AG09309 (cell line): ENCODE measurements at regions not wholly inside any gene's neighbourhood (a gene's known extent, or its start where the extent isn't known, plus 50 kb on each side); places are given as distances from the start of the nearest gene placed in this dataset.
"Not testable (repeated sequence)": the region's sequence is repeated elsewhere in the genome, so short reads cannot be mapped to it uniquely, and the experiment has no call there.

Experiments
- DNase-seq: peaks from one replicate; pipeline ENCODE4 v3.0.0-alpha.2; 2010; ENCODE audit warnings: low read depth
- H3K4me3 ChIP-seq: 2 replicates; pipeline ENCODE4 v1.5.1; 2011; ENCODE audit warnings: mild to moderate bottlenecking, low read depth, low read length, moderate library complexity; ENCODE audit not compliant: control insufficient read depth
- TF ChIP-seq, protein P1 (sequence below): IDR thresholded peaks from 2 replicates; pipeline ENCODE4 v1.5.1; 2011; ENCODE audit warnings: mild to moderate bottlenecking, low read depth, low read length, inconsistent platforms; ENCODE audit not compliant: insufficient read depth, control insufficient read depth; ENCODE audit errors: missing control alignments

DNA sequence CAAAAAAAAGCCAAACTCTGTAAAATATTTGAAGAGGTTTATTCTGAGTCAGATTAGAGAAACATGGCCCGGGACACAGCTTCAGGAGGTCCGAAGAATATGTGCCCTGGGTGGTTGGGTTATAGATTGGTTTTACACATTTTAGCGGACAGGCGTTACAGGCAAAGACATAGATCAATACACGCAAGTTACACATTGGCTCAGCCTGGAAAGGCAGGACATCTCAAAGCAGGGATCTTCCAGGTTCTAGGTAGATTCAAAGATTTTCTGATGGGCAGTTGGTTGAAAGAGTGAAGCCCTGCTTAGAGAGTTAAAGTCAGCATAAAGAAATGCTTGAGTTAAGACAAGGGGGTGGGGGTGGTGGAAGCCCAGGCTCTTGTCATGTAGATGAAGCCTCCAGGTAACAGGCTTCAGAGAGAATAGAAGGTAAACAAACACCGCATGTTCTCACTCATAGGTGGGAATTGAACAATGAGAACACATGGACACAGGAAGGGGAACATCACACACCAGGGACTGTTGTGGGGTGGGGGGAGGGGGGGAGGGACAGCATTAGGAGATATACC lies 464.3 kb upstream of the ADARB2 start:
- TF ChIP-seq, protein P1, sequence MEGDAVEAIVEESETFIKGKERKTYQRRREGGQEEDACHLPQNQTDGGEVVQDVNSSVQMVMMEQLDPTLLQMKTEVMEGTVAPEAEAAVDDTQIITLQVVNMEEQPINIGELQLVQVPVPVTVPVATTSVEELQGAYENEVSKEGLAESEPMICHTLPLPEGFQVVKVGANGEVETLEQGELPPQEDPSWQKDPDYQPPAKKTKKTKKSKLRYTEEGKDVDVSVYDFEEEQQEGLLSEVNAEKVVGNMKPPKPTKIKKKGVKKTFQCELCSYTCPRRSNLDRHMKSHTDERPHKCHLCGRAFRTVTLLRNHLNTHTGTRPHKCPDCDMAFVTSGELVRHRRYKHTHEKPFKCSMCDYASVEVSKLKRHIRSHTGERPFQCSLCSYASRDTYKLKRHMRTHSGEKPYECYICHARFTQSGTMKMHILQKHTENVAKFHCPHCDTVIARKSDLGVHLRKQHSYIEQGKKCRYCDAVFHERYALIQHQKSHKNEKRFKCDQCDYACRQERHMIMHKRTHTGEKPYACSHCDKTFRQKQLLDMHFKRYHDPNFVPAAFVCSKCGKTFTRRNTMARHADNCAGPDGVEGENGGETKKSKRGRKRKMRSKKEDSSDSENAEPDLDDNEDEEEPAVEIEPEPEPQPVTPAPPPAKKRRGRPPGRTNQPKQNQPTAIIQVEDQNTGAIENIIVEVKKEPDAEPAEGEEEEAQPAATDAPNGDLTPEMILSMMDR, result no peak
- no peak for DNase-seq
- H3K4me3 ChIP-seq, result no peak overlapping the region

DNA sequence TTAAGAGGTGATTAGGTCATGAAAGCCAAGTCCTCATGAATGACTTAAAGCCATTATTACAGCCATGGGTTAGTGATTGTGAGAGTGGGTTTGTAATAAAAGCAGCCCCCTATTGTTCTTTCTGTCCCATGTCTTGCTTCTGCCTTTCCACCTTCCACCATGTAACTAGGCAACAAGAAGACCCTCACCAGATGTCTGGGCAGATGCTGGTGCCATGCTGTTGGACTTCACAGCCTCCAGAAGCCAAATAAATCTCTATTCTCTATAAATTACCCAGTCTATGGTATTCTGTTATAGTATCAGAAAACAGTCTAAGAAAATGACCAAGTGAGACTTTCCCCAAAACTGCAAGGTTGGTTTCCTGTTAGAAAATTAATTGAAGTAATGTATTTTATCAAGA lies 460.3 kb upstream of the ADARB2 start:
- no peak overlapping the region for H3K4me3 ChIP-seq
- TF ChIP-seq, protein P1, result no peak

DNA sequence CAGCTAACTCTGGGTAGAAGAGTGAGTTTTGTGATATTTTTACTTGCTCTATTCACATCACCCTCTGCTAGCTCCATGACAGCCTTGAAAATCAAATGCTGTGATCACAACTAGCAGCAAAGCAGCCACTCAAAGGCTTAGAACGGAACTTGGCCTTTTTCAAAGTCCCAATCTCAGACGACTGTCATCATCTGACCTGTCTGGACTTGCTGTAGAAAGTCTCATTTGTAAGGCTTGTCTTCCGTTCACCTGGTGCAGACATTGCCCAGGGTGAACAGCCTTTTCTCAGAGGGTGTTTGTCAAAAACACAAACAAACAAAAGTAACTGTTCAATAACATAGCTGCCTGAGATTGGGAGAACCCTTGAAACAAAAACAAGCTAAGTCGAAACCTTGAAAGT lies 458.9 kb upstream of the ADARB2 start:
- TF ChIP-seq, protein P1, result no peak
- DNase-seq, result no peak

More for the DNA sequence above, 460.3 kb upstream of the ADARB2 start:
- DNase-seq, result no peak

DNA sequence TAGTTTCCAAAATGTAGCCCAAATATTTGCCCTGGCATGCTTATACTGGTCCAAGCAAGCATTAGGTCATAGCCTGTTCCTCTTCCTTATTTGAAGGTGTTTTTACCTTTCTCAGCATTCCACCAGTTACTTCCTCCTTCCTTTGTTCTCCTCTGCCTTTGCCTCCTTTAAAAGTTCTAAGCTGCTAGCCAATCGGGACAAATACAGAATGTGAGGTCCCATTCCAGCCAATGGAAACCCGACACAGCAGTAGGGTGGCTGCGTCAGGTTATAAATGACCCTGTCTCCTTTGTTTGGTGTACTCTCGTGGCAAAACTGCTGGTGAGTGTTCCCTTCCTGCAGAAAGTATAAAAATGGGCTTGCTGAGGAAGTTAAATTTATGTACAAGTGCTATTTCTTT lies 452.0 kb upstream of the ADARB2 start:
- not testable (repeated sequence) for H3K4me3 ChIP-seq, DNase-seq

More for the DNA sequence above, 458.9 kb upstream of the ADARB2 start:
- H3K4me3 ChIP-seq, result no peak overlapping the region

DNA sequence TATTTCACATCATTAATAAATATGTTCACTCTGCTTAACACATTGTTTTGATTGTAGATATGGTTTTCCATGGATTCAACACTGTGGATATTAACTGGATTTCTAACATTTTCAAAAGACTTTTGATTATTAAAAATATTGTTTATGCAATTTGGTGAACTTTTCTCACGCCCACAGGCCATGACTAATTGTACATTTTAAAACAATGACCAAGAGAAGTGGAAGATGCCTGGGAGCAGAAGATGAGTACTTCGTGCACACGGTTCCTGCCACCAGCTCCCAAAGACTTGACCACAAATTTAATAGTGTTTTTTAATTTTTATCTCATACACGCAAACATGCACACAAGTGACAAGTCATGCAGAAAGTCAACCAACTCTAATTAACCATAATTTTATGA lies 451.0 kb upstream of the ADARB2 start:
- DNase-seq, result no peak
- no peak overlapping the region for H3K4me3 ChIP-seq

DNA sequence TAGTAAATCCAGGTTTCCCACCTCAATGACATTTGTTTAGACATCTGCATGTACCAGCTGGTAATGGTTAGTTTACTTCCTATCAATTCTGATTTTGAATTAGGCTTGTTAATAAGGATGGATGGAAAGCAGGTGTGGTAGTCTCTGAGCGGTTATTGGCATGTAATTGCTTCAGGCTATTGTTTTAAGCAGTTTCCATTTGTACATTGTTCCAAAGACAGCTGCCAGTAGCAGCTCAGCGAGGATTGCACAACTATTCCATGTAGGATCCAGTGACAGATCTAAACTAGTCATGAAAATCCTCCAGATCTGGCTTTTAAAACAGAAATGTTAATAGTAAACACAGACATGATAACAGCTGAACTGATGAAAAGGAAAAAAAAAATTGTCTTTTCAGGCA lies 436.0 kb upstream of the ADARB2 start:
- no peak overlapping the region for H3K4me3 ChIP-seq
- TF ChIP-seq, protein P1, result no peak
- no peak for DNase-seq

More for the DNA sequence above, 451.0 kb upstream of the ADARB2 start:
- TF ChIP-seq, protein P1, result no peak

DNA sequence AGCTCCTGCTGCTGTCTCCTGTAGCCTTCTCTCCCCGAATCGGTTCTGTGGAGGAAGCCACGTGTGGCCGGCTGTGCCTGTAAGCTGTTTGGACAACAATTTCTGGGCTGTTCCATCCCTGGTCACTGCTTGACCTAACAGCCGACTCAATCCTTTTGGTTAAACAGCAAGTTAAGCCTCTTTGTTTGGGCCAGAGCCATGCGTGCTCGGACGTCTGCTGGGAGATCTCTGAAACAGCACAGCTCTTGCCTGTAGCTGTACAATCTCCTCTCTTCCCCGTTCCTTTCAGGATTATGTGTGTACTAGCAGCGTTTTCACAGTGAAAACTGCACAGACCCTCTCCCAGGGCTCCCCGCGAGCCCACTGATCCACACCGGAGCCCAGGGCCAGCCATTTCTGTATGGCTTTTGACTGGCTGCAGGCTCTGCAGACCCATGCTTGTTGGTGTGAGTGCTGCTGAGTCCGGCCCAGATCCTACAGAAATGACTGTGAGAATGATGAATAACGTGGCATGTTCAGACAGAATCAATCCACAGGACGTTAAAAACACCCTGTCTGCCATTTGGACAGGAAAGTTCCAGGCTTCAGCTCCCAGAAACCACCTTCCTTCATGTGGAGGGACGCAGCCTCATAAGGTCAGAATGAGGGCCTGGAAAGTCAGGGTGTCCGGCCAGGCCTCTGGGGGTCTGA lies 428.6 kb upstream of the ADARB2 start:
- DNase-seq, result no peak
- TF ChIP-seq, protein P1, result no peak
- H3K4me3 ChIP-seq, result no peak overlapping the region
